Inflammatory macrophage (primary cell): ENCODE measurements at regions not wholly inside any gene's neighbourhood (a gene's known extent, or its start where the extent isn't known, plus 50 kb on each side); places are given as distances from the start of the nearest gene placed in this dataset.

ENCODE experiments used
- DNase-seq, 2 donors: peaks; one replicate each; pipeline ENCODE4 v3.0.0-alpha.2; 2020 to 2022

- no peak for DNase-seq
Observed at GRCh38 chr12:91994208-91994797, 151.3 kb downstream of the BTG1 start.

- no peak for DNase-seq
Observed at GRCh38 chr12:91993287-91994017, 152.2 kb downstream of the BTG1 start.

GRCh38 chr12:91991399-91992187, 154.1 kb downstream of the BTG1 start:
- DNase-seq, result peak; percentile 26 to 57

DNA sequence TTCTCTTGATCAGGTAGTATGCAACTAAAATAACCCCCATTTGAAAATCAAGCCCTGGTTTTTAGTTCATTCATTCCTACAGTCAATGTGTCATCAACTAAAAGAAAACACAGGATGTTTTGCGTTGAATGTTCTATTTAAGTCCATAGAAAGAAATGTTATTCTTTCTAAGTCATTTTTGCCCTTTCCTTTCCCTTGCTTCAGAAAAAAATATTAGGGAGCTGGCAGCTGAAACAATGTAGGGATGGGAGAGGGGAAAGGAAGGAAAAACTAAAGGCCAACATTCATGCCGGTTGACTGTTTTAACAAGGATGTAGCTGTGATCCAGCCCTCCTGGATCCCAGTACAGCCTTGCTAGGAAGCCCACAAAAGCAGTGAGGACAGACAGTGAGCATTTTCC, 155.1 kb downstream of the BTG1 start:
- no peak for DNase-seq

DNA sequence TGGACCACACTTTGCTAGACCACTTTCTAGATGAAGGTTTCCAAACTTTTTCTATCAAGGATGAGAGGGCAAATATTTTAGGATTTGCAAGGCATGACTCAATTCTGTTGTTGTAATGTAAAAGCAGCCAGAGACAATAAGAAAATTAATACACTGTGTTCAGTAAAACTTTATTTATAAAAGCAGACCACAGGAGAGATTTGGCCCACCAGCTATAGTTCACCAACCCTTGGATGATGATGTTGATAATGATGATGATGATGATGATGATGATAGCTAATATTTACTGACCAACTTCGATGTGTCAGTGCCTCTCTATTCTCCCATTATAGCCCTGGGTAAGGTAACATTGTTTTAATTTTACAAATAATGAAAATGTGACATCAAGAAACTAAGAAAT, 156.5 kb downstream of the BTG1 start:
- no peak for DNase-seq

DNA sequence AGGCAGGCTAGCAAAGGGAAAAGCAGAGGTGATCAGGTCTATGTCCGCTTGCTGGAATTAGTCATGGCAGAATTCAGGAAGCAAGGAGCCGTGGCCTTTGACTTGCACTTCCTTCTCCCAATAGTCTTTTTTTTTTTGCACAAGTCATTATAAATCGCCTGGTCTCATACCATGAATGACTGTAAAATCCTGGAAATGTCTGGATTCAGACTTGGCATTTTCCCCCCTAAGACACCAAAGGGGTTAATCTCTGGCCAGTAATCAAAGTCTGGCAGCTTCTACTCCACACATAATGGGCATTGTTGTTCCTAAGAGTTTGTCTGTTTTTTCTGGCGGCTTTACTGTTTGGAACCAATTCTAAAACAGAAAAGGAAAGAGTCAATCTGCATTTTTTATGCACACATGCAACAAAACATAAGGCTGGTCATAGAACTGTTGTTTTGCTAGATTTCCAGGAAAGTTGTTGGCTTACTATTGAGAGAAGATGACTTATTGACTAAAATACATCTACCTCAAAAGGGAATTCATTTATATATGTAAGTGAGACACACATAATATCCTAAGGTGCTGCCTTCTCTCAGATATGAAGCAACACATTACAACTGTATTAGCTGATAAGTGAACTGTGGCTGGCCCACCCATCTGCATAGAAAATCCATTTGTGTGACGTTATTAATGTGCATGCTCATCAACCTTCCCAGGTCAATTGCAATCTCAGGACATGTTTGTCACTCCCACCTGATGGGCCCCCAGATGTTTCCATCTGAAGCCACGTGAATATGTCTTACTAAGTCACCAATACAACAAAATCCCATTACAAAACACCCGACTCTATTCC, 157.3 kb downstream of the BTG1 start:
- DNase-seq, result peak; percentile 19 to 60

GRCh38 chr12:91986084-91986483, 159.6 kb downstream of the BTG1 start:
- DNase-seq, result no peak

GRCh38 chr12:91985002-91985787, 160.5 kb downstream of the BTG1 start:
- peak; percentile 12 to 13 for DNase-seq

- no peak for DNase-seq
Observed at GRCh38 chr12:91984556-91984955, 161.1 kb downstream of the BTG1 start.

DNA sequence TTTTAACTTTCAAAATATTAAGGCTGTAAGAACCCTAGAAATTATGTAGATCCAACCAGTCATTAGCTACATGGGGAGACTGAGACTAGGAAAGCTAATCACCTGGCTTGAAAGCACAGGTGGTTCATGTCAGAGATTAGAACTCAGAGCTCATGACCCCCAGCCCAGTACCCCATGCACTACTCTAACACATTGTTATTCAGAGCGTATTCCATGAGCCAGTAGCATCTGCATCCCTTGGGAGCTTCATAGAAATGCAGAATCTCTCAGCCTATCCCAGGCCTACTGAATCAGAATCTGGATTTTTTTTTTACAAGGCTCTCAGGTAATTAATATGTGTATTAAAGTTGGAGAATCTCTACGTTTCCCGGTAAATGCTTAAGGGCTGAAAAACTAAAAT, 161.7 kb downstream of the BTG1 start:
- no peak for DNase-seq

- no peak for DNase-seq
Observed at GRCh38 chr12:91982946-91983345, 162.7 kb downstream of the BTG1 start.

- DNase-seq, result no peak
Observed at GRCh38 chr12:91980389-91980821, 165.2 kb downstream of the BTG1 start.

DNA sequence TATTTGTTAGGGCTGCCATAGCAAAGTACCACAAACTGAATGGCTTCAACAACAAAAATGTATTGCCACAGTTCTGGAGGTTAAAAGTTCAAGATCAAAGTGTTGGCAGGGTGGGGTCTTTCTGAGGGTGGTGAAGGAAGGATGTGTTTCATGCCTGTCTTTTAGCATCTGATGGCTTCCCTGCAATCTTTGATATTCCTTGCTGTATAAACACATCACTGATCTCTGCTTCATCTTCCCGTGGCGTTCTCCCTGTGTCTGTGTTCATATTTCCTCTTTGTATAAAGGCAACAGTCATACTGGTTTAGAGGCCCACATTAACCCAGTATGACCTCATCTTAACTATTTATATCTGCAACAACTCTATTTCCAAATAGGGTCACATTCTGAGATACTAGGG, 167.5 kb downstream of the BTG1 start:
- peak; percentile 64 to 69 for DNase-seq

DNA sequence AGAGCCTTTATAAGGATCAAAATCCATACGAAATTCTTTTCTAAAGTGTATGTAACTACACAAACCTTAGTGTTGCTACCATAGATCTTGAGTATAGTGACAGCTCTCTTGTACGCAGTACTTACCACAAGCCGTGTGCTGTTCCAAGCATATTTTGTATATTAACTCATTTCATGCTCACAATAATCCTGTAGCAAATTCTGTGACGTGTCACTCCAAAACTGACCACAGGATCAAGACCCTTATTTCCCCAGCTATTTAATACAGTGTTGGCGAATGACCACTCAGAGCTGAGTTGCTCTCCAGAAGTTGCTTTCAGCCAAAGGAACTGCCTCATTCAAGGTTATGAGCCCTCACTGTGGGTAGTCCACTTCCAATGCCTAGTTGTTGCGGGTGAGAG, 169.8 kb downstream of the BTG1 start:
- DNase-seq, result no peak

GRCh38 chr12:91974541-91975085, 171.0 kb downstream of the BTG1 start:
- DNase-seq, result no peak

GRCh38 chr12:91973813-91974212, 171.8 kb downstream of the BTG1 start:
- peak; percentile 26 to 32 for DNase-seq

DNA sequence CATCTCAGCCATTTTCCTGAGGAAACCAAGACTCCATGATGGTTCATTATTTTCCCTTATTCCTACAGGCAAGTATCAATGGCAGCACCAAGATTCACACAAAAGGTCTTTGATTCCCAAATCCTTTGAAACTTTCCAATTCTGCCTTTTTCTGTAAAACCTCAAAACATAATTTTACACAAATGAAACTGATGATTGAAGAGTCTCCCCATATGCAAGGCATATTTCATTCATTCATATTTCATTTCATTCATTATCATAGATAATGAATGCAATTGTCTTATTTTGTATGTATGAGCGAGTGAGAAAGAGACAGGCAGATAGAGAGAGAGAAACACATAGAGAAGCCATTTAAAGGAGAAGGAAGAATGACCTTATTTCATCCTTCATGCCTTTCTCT, 172.8 kb downstream of the BTG1 start:
- DNase-seq, result no peak

DNA sequence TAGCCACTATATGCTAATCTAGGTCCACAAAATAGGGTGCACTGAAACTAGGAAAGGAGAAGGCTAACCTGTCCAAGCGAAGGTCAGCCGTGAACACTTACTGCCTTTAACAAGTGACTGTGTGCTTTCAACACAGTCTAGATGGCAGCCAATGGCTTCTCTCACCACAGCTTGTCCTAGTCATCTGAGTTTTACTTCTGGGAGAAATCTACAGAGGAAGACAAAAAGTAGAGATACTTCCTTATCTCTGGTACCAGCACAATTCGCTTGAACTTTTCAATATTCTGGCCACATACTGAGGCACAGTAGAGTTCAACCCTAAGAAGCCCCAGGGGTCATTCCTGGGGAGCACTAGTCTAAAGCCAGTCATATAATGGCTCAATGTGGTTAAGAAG, 176.9 kb downstream of the BTG1 start:
- DNase-seq, result no peak

GRCh38 chr12:91968076-91968776, 177.4 kb downstream of the BTG1 start:
- DNase-seq, result no peak

- DNase-seq, result no peak
Observed at GRCh38 chr12:91967590-91967989, 178.1 kb downstream of the BTG1 start.

- DNase-seq, result no peak
Observed at GRCh38 chr12:91965781-91966180, 179.9 kb downstream of the BTG1 start.
